ENCODE measurements at regions not wholly inside any gene's neighbourhood (a gene's known extent, or its start where the extent isn't known, plus 50 kb on each side); places are given as distances from the start of the nearest gene placed in this dataset.

DNA sequence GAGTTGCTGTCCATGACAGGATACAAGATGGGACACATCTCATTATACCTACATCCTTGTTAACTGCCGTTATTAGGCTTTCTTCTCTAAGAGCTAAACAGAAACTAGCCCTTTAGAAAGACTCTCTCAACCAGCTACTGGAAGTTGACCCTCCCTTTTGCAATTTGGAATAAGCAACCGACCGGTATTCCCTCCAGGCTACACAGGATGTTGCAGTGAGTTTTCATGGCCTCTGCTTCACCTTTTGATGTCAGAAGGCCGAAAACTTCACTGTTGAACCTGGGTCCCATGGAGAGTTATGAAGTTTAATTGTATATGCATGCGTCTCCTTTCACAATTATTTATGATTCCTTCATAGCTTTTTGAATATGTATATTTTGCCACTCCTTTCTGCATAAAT lies 1042.5 kb upstream of the SPRY2 start:
- TF ChIP-seq, protein P1, sequence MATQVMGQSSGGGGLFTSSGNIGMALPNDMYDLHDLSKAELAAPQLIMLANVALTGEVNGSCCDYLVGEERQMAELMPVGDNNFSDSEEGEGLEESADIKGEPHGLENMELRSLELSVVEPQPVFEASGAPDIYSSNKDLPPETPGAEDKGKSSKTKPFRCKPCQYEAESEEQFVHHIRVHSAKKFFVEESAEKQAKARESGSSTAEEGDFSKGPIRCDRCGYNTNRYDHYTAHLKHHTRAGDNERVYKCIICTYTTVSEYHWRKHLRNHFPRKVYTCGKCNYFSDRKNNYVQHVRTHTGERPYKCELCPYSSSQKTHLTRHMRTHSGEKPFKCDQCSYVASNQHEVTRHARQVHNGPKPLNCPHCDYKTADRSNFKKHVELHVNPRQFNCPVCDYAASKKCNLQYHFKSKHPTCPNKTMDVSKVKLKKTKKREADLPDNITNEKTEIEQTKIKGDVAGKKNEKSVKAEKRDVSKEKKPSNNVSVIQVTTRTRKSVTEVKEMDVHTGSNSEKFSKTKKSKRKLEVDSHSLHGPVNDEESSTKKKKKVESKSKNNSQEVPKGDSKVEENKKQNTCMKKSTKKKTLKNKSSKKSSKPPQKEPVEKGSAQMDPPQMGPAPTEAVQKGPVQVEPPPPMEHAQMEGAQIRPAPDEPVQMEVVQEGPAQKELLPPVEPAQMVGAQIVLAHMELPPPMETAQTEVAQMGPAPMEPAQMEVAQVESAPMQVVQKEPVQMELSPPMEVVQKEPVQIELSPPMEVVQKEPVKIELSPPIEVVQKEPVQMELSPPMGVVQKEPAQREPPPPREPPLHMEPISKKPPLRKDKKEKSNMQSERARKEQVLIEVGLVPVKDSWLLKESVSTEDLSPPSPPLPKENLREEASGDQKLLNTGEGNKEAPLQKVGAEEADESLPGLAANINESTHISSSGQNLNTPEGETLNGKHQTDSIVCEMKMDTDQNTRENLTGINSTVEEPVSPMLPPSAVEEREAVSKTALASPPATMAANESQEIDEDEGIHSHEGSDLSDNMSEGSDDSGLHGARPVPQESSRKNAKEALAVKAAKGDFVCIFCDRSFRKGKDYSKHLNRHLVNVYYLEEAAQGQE (IDR thresholded peaks at IDR 0.05; ENCODE audit: unreplicated experiment): no peak
- TF ChIP-seq EZH2phosphoT487 (IDR thresholded peaks at IDR 0.05; ENCODE audit: unreplicated experiment): no peak
- TF ChIP-seq NANOG (IDR thresholded peaks at IDR 0.05; ENCODE audit: borderline replicate concordance): no peak
- no peak for TF ChIP-seq ZNF114 (CRISPR knock-in tag; IDR thresholded peaks at IDR 0.05)
- no peak for TF ChIP-seq JUNB (IDR thresholded peaks at IDR 0.05; ENCODE audit: unreplicated experiment)
- TF ChIP-seq, protein P2, sequence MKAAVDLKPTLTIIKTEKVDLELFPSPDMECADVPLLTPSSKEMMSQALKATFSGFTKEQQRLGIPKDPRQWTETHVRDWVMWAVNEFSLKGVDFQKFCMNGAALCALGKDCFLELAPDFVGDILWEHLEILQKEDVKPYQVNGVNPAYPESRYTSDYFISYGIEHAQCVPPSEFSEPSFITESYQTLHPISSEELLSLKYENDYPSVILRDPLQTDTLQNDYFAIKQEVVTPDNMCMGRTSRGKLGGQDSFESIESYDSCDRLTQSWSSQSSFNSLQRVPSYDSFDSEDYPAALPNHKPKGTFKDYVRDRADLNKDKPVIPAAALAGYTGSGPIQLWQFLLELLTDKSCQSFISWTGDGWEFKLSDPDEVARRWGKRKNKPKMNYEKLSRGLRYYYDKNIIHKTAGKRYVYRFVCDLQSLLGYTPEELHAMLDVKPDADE (IDR thresholded peaks at IDR 0.05): no peak
- TF ChIP-seq CREB1 (CRISPR knock-in tag; IDR thresholded peaks at IDR 0.05; ENCODE audit: low read depth): no peak
- no peak for TF ChIP-seq STAT1 (IDR thresholded peaks at IDR 0.05; ENCODE audit: unreplicated experiment)
- TF ChIP-seq POLR2AphosphoS5 (IDR thresholded peaks at IDR 0.05; ENCODE audit: low read depth): no peak
- no peak for TF ChIP-seq ZNF331 (CRISPR knock-in tag; IDR thresholded peaks at IDR 0.05; ENCODE audit: low read depth)
- TF ChIP-seq EZH2 (IDR thresholded peaks at IDR 0.05; ENCODE audit: low read depth, unreplicated experiment): no peak
- TF ChIP-seq, protein P3, sequence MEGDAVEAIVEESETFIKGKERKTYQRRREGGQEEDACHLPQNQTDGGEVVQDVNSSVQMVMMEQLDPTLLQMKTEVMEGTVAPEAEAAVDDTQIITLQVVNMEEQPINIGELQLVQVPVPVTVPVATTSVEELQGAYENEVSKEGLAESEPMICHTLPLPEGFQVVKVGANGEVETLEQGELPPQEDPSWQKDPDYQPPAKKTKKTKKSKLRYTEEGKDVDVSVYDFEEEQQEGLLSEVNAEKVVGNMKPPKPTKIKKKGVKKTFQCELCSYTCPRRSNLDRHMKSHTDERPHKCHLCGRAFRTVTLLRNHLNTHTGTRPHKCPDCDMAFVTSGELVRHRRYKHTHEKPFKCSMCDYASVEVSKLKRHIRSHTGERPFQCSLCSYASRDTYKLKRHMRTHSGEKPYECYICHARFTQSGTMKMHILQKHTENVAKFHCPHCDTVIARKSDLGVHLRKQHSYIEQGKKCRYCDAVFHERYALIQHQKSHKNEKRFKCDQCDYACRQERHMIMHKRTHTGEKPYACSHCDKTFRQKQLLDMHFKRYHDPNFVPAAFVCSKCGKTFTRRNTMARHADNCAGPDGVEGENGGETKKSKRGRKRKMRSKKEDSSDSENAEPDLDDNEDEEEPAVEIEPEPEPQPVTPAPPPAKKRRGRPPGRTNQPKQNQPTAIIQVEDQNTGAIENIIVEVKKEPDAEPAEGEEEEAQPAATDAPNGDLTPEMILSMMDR (conservative IDR thresholded peaks at IDR 0.05; ENCODE audit: low read depth in 2 of 2): no peak
- TF ChIP-seq, protein P4, sequence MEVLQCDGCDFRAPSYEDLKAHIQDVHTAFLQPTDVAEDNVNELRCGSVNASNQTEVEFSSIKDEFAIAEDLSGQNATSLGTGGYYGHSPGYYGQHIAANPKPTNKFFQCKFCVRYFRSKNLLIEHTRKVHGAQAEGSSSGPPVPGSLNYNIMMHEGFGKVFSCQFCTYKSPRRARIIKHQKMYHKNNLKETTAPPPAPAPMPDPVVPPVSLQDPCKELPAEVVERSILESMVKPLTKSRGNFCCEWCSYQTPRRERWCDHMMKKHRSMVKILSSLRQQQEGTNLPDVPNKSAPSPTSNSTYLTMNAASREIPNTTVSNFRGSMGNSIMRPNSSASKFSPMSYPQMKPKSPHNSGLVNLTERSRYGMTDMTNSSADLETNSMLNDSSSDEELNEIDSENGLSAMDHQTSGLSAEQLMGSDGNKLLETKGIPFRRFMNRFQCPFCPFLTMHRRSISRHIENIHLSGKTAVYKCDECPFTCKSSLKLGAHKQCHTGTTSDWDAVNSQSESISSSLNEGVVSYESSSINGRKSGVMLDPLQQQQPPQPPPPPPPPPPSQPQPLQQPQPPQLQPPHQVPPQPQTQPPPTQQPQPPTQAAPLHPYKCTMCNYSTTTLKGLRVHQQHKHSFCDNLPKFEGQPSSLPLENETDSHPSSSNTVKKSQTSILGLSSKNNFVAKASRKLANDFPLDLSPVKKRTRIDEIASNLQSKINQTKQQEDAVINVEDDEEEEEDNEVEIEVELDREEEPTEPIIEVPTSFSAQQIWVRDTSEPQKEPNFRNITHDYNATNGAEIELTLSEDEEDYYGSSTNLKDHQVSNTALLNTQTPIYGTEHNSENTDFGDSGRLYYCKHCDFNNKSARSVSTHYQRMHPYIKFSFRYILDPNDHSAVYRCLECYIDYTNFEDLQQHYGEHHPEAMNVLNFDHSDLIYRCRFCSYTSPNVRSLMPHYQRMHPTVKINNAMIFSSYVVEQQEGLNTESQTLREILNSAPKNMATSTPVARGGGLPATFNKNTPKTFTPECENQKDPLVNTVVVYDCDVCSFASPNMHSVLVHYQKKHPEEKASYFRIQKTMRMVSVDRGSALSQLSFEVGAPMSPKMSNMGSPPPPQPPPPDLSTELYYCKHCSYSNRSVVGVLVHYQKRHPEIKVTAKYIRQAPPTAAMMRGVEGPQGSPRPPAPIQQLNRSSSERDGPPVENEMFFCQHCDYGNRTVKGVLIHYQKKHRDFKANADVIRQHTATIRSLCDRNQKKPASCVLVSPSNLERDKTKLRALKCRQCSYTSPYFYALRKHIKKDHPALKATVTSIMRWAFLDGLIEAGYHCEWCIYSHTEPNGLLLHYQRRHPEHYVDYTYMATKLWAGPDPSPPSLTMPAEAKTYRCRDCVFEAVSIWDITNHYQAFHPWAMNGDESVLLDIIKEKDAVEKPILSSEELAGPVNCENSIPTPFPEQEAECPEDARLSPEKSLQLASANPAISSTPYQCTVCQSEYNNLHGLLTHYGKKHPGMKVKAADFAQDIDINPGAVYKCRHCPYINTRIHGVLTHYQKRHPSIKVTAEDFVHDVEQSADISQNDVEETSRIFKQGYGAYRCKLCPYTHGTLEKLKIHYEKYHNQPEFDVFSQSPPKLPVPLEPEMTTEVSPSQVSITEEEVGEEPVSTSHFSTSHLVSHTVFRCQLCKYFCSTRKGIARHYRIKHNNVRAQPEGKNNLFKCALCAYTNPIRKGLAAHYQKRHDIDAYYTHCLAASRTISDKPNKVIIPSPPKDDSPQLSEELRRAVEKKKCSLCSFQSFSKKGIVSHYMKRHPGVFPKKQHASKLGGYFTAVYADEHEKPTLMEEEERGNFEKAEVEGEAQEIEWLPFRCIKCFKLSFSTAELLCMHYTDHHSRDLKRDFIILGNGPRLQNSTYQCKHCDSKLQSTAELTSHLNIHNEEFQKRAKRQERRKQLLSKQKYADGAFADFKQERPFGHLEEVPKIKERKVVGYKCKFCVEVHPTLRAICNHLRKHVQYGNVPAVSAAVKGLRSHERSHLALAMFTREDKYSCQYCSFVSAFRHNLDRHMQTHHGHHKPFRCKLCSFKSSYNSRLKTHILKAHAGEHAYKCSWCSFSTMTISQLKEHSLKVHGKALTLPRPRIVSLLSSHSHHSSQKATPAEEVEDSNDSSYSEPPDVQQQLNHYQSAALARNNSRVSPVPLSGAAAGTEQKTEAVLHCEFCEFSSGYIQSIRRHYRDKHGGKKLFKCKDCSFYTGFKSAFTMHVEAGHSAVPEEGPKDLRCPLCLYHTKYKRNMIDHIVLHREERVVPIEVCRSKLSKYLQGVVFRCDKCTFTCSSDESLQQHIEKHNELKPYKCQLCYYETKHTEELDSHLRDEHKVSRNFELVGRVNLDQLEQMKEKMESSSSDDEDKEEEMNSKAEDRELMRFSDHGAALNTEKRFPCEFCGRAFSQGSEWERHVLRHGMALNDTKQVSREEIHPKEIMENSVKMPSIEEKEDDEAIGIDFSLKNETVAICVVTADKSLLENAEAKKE (CRISPR knock-in tag; IDR thresholded peaks at IDR 0.05): no peak
- H3K79me2 ChIP-seq (replicated peaks; ENCODE audit: insufficient read depth): no peaks in the 10 kb centered on the region
- ATAC-seq: no peak
- no peak overlapping the region for H3K27ac ChIP-seq (ENCODE audit: low read depth)
- no peaks in the 10 kb centered on the region for H4K20me1 ChIP-seq (replicated peaks; ENCODE audit: insufficient read depth)
- Mint-ChIP-seq H3K27ac (no peak overlapping the region), H3K4me3 (no peak overlapping the region), H3K4me1 (peaks cover 9% of the 10 kb centered on the region), H3K9me3 (no peaks in the 10 kb centered on the region; the same call in 2 of the 3 replicates), H3K27me3 (ENCODE audit: insufficient read depth, low read depth, poor library complexity) (no peaks in the 10 kb centered on the region), H3K36me3 (ENCODE audit: low read depth) (no peaks in the 10 kb centered on the region)
- H3F3A ChIP-seq (replicated peaks; ENCODE audit: low read depth): no peaks in the 10 kb centered on the region
- H3K4me2 ChIP-seq: no peak overlapping the region
- no peak for DNase-seq (ENCODE audit: low spot score)
- H3K4me1 ChIP-seq (ENCODE audit: insufficient read depth): peaks cover 15% of the 10 kb centered on the region
- no peak overlapping the region for H2AFZ ChIP-seq
- no peak overlapping the region for H3K4me3 ChIP-seq
- H3K27me3 ChIP-seq (ENCODE audit: insufficient read depth): no peaks in the 10 kb centered on the region
- peaks cover 4% of the 10 kb centered on the region; the same call in 1 of the 2 replicates for H3K9me2 ChIP-seq (ENCODE audit: insufficient read depth)
- no peaks in the 10 kb centered on the region for H3K36me3 ChIP-seq (ENCODE audit: insufficient read depth)
